PC-3 (cell line): ENCODE measurements at regions not wholly inside any gene's neighbourhood (a gene's known extent, or its start where the extent isn't known, plus 50 kb on each side); places are given as distances from the start of the nearest gene placed in this dataset.

ENCODE experiments used
- ATAC-seq: fragments of 200-7000 bp; cut with Tn5 transposase; 2 replicates; pipeline ENCODE4 v1.9.1; 2020; ENCODE audit warnings: mild to moderate bottlenecking, moderate library complexity
- BruUV-seq: library from RNA; stranded (reverse); fragments of 400-500 nt; replicated peaks from 2 replicates; lab custom pipeline; 2021; lab: Mats Ljungman, UMichigan
- CTCF ChIA-PET: fragments of 300-600 bp; sonication (Branson Sonifier 250); formaldehyde crosslinking; loops from one replicate; lab custom pipeline; 2022; ENCODE audit warnings: antibody characterized with exemption; lab: Charles Lee
- POLR2A ChIA-PET: fragments of 300-600 bp; sonication (Branson Sonifier 250); formaldehyde crosslinking; loops from one replicate; lab custom pipeline; 2022; ENCODE audit warnings: antibody characterized with exemption; ENCODE audit not compliant: unreplicated experiment; lab: Charles Lee
- DNase-seq: peaks from one replicate; pipeline ENCODE4 v3.0.0-alpha.2; 2015
- H2AFZ ChIP-seq: fragments of 300-600 bp; sonication (generic); 2 replicates; pipeline ENCODE4 v1.6.0; 2016; ENCODE audit warnings: antibody characterized with exemption, low read length
- H3F3A ChIP-seq: fragments of 300-600 bp; sonication (generic); one replicate; pipeline ENCODE4 v1.6.0; 2017; ENCODE audit warnings: antibody characterized with exemption, low read length, control low read depth, mild to moderate bottlenecking; ENCODE audit not compliant: unreplicated experiment
- H3K27ac ChIP-seq: fragments of 300-600 bp; sonication (generic); 2 replicates; pipeline ENCODE4 v1.5.1; 2016; ENCODE audit warnings: mild to moderate bottlenecking, low read length
- H3K27me3 ChIP-seq: fragments of 300-600 bp; sonication (generic); 2 replicates; pipeline ENCODE4 v1.6.1; 2016; ENCODE audit warnings: low read length, mixed read lengths
- H3K36me3 ChIP-seq: fragments of 300-600 bp; sonication (generic); 2 replicates; pipeline ENCODE4 v1.6.1; 2016; ENCODE audit warnings: low read depth, mixed run types, low read length, mixed read lengths
- H3K4me1 ChIP-seq: fragments of 300-600 bp; sonication (generic); 2 replicates; pipeline ENCODE4 v1.5.1; 2016; ENCODE audit warnings: low read length; ENCODE audit not compliant: insufficient read depth
- H3K4me2 ChIP-seq: fragments of 300-600 bp; sonication (generic); 2 replicates; pipeline ENCODE4 v1.6.0; 2016; ENCODE audit warnings: low read length
- H3K4me3 ChIP-seq: fragments of 300-600 bp; sonication (generic); 2 replicates; pipeline ENCODE4 v1.5.1; 2016; ENCODE audit warnings: mild to moderate bottlenecking, low read length, mixed read lengths
- H3K79me2 ChIP-seq: fragments of 300-600 bp; sonication (generic); 2 replicates; pipeline ENCODE4 v1.6.1; 2017; ENCODE audit warnings: low read length, mixed read lengths
- H3K9ac ChIP-seq: fragments of 300-600 bp; sonication (generic); 2 replicates; pipeline ENCODE4 v1.6.0; 2016; ENCODE audit warnings: mild to moderate bottlenecking, low read length
- H3K9me2 ChIP-seq: fragments of 300-600 bp; sonication (generic); replicated peaks from 2 replicates; pipeline ENCODE4 v1.6.1; 2016; ENCODE audit warnings: mixed run types, low read length, mixed read lengths
- H3K9me3 ChIP-seq: fragments of 300-600 bp; sonication (generic); 2 replicates; pipeline ENCODE4 v1.6.1; 2016; ENCODE audit warnings: low read length, mixed read lengths
- H4K20me1 ChIP-seq: fragments of 300-600 bp; sonication (generic); 2 replicates; pipeline ENCODE4 v1.6.1; 2016; ENCODE audit warnings: low read length, mixed read lengths
- CTCF ChIP-seq: fragments of 300-600 bp; sonication (generic); conservative IDR thresholded peaks from 2 replicates; pipeline ENCODE4 v1.5.1; 2017; ENCODE audit warnings: antibody characterized with exemption, low read depth, mild to moderate bottlenecking, low read length
- EZH2 ChIP-seq: fragments of 300-600 bp; sonication (generic); IDR thresholded peaks from one replicate; pipeline ENCODE4 v1.6.1; 2017; ENCODE audit warnings: antibody characterized with exemption, mild to moderate bottlenecking, low read length; ENCODE audit not compliant: unreplicated experiment
- EZH2phosphoT487 ChIP-seq: fragments of 300-600 bp; sonication (generic); IDR thresholded peaks from 2 replicates; pipeline ENCODE4 v1.6.1; 2018; ENCODE audit warnings: mild to moderate bottlenecking, antibody characterized with exemption, low read length, borderline replicate concordance
- intact Hi-C: fragments of 100-400 bp; cut with micrococcal nuclease; formaldehyde crosslinking; loops from 2 replicates; pipeline ENCODE4 v1.9.0; 2023

- ATAC-seq (no peak), DNase-seq (no peak)
- H3K79me2 ChIP-seq = no peaks in the 10 kb centered on the region
- H3K9ac ChIP-seq = no peak overlapping the region
- H3K36me3 ChIP-seq = no peaks in the 10 kb centered on the region
- no peaks in the 10 kb centered on the region for H3K27me3 ChIP-seq
- CTCF ChIA-PET = no interaction called here
- no peak overlapping the region for H3K4me2 ChIP-seq
- H3K9me3 ChIP-seq = no peaks in the 10 kb centered on the region
- H2AFZ ChIP-seq = no peak overlapping the region
- H3F3A ChIP-seq = no peaks in the 10 kb centered on the region
- intact Hi-C loops = no loop called here
- POLR2A ChIA-PET = no interaction called here
- H3K9me2 ChIP-seq = no peaks in the 10 kb centered on the region
- no peaks in the 10 kb centered on the region for H3K4me1 ChIP-seq
- no peak for TF ChIP-seq EZH2phosphoT487
- TF ChIP-seq EZH2 = no peak
- TF ChIP-seq CTCF = no peak
- BruUV-seq = no TSS peak
- H3K4me3 ChIP-seq = no peak overlapping the region
- no peak overlapping the region for H3K27ac ChIP-seq
- H4K20me1 ChIP-seq = no peaks in the 10 kb centered on the region
Observed at GRCh38 chrX:132568291-132568690, 79.5 kb upstream of the MBNL3 start.

GRCh38 chrX:132565273-132565672 lies 76.4 kb upstream of the MBNL3 start:
- BruUV-seq = no TSS peak

More at GRCh38 chrX:132565273-132565672, 76.4 kb upstream of the MBNL3 start:
- Histone ChIP-seq H3K4me2 (no peak overlapping the region), H2AFZ (no peak overlapping the region), H3K79me2 (no peaks in the 10 kb centered on the region), H3K36me3 (no peaks in the 10 kb centered on the region), H3K27ac (no peak overlapping the region), H3K4me3 (no peak overlapping the region), H4K20me1 (no peaks in the 10 kb centered on the region), H3K4me1 (no peaks in the 10 kb centered on the region), H3K9ac (no peak overlapping the region), H3K9me3 (no peaks in the 10 kb centered on the region), H3F3A (no peaks in the 10 kb centered on the region), H3K9me2 (no peaks in the 10 kb centered on the region), H3K27me3 (no peaks in the 10 kb centered on the region)
- CTCF ChIA-PET = no interaction called here
- intact Hi-C loops = no loop called here
- DNase-seq (no peak), ATAC-seq (no peak)
- no peak for TF ChIP-seq CTCF
- TF ChIP-seq EZH2 = no peak
- no peak for TF ChIP-seq EZH2phosphoT487
- POLR2A ChIA-PET = no interaction called here
